Loucy (cell line): ENCODE measurements at regions not wholly inside any gene's neighbourhood (a gene's known extent, or its start where the extent isn't known, plus 50 kb on each side); places are given as distances from the start of the nearest gene placed in this dataset.

Experiments
- H2AFZ ChIP-seq: fragments of 200-600 bp; sonication (generic); 2 replicates; pipeline ENCODE4 v1.6.0; 2016; ENCODE audit warnings: antibody characterized with exemption, mild to moderate bottlenecking, low read length, moderate library complexity
- H3F3A ChIP-seq: fragments of 200-600 bp; 2 replicates; pipeline ENCODE4 v1.6.0; 2016; ENCODE audit warnings: antibody characterized with exemption, low read depth, mild to moderate bottlenecking
- H3K27me3 ChIP-seq: fragments of 200-600 bp; sonication (generic); 2 replicates; pipeline ENCODE4 v1.6.1; 2014; ENCODE audit warnings: low read length, mild to moderate bottlenecking; ENCODE audit not compliant: insufficient read depth, poor library complexity, severe bottlenecking
- H3K36me3 ChIP-seq: fragments of 200-600 bp; sonication (generic); 2 replicates; pipeline ENCODE4 v1.6.1; 2016; ENCODE audit warnings: low read length; ENCODE audit not compliant: insufficient read depth
- H3K4me1 ChIP-seq: fragments of 200-600 bp; sonication (generic); 2 replicates; pipeline ENCODE4 v1.5.1; 2014; ENCODE audit warnings: low read length, mild to moderate bottlenecking; ENCODE audit not compliant: insufficient read depth, poor library complexity, severe bottlenecking
- H3K4me2 ChIP-seq: fragments of 200-600 bp; sonication (generic); 2 replicates; pipeline ENCODE4 v1.6.0; 2014; ENCODE audit warnings: antibody characterized with exemption, low read length, low read depth, mild to moderate bottlenecking; ENCODE audit not compliant: poor library complexity, severe bottlenecking
- H3K4me3 ChIP-seq: fragments of 200-600 bp; sonication (generic); 2 replicates; pipeline ENCODE4 v1.5.1; 2014; ENCODE audit warnings: low read length, mild to moderate bottlenecking, mixed read lengths; ENCODE audit not compliant: poor library complexity, severe bottlenecking
- H3K79me2 ChIP-seq: fragments of 200-600 bp; sonication (generic); 2 replicates; pipeline ENCODE4 v1.6.1; 2014; ENCODE audit warnings: low read length; ENCODE audit not compliant: insufficient read depth
- H3K9ac ChIP-seq: fragments of 200-600 bp; sonication (generic); 2 replicates; pipeline ENCODE4 v1.6.0; 2014; ENCODE audit warnings: mild to moderate bottlenecking, low read depth, low read length, moderate library complexity; ENCODE audit not compliant: poor library complexity, severe bottlenecking
- H3K9me2 ChIP-seq: fragments of 200-600 bp; sonication (generic); replicated peaks from 2 replicates; pipeline ENCODE4 v1.6.1; 2016; ENCODE audit warnings: low read depth, low read length, mixed read lengths
- H3K9me3 ChIP-seq: fragments of 200-600 bp; sonication (generic); 2 replicates; pipeline ENCODE4 v1.6.1; 2014; ENCODE audit warnings: mild to moderate bottlenecking, antibody characterized with exemption, low read length, low read depth; ENCODE audit not compliant: insufficient read depth
- H4K20me1 ChIP-seq: fragments of 200-600 bp; sonication (generic); 2 replicates; pipeline ENCODE4 v1.6.0; 2014; ENCODE audit warnings: antibody characterized with exemption, low read length, mild to moderate bottlenecking; ENCODE audit not compliant: insufficient read depth, poor library complexity, severe bottlenecking
- EZH2phosphoT487 ChIP-seq: fragments of 200-600 bp; IDR thresholded peaks from 2 replicates; pipeline ENCODE4 v1.6.1; 2018; ENCODE audit warnings: antibody characterized with exemption, mild to moderate bottlenecking, moderate library complexity, borderline replicate concordance
- TF ChIP-seq, protein P1 (sequence below): fragments of 200-600 bp; sonication (generic); conservative IDR thresholded peaks from 2 replicates; pipeline ENCODE4 v1.5.1; 2014; ENCODE audit warnings: mild to moderate bottlenecking, antibody characterized with exemption, low read length

DNA sequence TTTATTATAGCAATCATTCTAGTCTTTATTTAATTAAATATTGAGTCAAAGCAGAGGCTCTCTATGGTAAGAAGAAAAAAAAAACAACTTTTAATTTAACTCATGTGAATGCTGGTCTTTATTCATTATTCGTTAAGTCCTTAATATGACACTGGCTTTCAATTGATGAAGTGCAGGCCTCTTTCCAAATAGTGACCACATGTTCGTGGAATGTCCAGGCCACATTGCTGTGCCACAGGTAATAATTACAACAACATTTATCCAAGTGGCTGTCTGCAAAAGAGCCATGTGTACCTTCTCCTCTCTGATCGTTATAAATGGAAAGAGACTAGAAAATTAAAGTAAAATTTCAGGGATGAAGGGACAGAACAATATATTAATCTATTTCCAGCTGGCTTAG, 220.1 kb upstream of the PABPC4L start:
- no peaks in the 10 kb centered on the region for H3K27me3 ChIP-seq
- H4K20me1 ChIP-seq = no peaks in the 10 kb centered on the region
- H3K4me1 ChIP-seq = no peaks in the 10 kb centered on the region
- no peak overlapping the region for H3K4me2 ChIP-seq
- H3K79me2 ChIP-seq = no peaks in the 10 kb centered on the region
- no peaks in the 10 kb centered on the region for H3K36me3 ChIP-seq
- no peaks in the 10 kb centered on the region for H3K9me3 ChIP-seq
- H2AFZ ChIP-seq = no peak overlapping the region
- H3K9me2 ChIP-seq = no peaks in the 10 kb centered on the region
- no peak overlapping the region for H3K9ac ChIP-seq
- TF ChIP-seq, protein P1, sequence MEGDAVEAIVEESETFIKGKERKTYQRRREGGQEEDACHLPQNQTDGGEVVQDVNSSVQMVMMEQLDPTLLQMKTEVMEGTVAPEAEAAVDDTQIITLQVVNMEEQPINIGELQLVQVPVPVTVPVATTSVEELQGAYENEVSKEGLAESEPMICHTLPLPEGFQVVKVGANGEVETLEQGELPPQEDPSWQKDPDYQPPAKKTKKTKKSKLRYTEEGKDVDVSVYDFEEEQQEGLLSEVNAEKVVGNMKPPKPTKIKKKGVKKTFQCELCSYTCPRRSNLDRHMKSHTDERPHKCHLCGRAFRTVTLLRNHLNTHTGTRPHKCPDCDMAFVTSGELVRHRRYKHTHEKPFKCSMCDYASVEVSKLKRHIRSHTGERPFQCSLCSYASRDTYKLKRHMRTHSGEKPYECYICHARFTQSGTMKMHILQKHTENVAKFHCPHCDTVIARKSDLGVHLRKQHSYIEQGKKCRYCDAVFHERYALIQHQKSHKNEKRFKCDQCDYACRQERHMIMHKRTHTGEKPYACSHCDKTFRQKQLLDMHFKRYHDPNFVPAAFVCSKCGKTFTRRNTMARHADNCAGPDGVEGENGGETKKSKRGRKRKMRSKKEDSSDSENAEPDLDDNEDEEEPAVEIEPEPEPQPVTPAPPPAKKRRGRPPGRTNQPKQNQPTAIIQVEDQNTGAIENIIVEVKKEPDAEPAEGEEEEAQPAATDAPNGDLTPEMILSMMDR = no peak
- no peak for TF ChIP-seq EZH2phosphoT487
- H3K4me3 ChIP-seq = no peak overlapping the region
- no peaks in the 10 kb centered on the region for H3F3A ChIP-seq

GRCh38 chr4:134408897-134409296, 207.3 kb upstream of the PABPC4L start:
- Histone ChIP-seq H2AFZ (no peak overlapping the region), H3F3A (no peaks in the 10 kb centered on the region), H3K9ac (no peak overlapping the region), H3K36me3 (no peaks in the 10 kb centered on the region), H3K4me2 (no peak overlapping the region), H3K4me3 (no peak overlapping the region), H4K20me1 (no peaks in the 10 kb centered on the region), H3K9me2 (no peaks in the 10 kb centered on the region), H3K9me3 (no peaks in the 10 kb centered on the region), H3K27me3 (no peaks in the 10 kb centered on the region), H3K4me1 (no peaks in the 10 kb centered on the region), H3K79me2 (no peaks in the 10 kb centered on the region)
- TF ChIP-seq, protein P1 = no peak
- no peak for TF ChIP-seq EZH2phosphoT487

GRCh38 chr4:134401798-134402197, 200.2 kb upstream of the PABPC4L start:
- no peaks in the 10 kb centered on the region for H3K9me2 ChIP-seq

More at GRCh38 chr4:134401798-134402197, 200.2 kb upstream of the PABPC4L start:
- Histone ChIP-seq H3K4me2 (no peak overlapping the region), H3F3A (no peaks in the 10 kb centered on the region), H3K27me3 (no peaks in the 10 kb centered on the region), H3K4me1 (no peaks in the 10 kb centered on the region), H3K36me3 (no peaks in the 10 kb centered on the region), H3K79me2 (no peaks in the 10 kb centered on the region), H4K20me1 (no peaks in the 10 kb centered on the region), H3K4me3 (no peak overlapping the region), H3K9ac (no peak overlapping the region), H2AFZ (no peak overlapping the region), H3K9me3 (no peaks in the 10 kb centered on the region; the same call in 1 of the 2 replicates)
- TF ChIP-seq, protein P1 = no peak
- no peak for TF ChIP-seq EZH2phosphoT487
